Colonic mucosa (tissue), 4 donors: ENCODE measurements at regions not wholly inside any gene's neighbourhood (a gene's known extent, or its start where the extent isn't known, plus 50 kb on each side); places are given as distances from the start of the nearest gene placed in this dataset.

Source experiments
- DNase-seq: peaks from one replicate; pipeline ENCODE4 v3.0.0-alpha.2; 2020
- H3K27ac ChIP-seq: fragments of 200-600 bp; one replicate; pipeline ENCODE4 v1.8.0; 2021
- H3K27me3 ChIP-seq: fragments of 200-600 bp; one replicate; pipeline ENCODE4 v1.8.0; 2021
- H3K36me3 ChIP-seq: fragments of 200-600 bp; one replicate; pipeline ENCODE4 v1.8.0; 2021
- H3K4me1 ChIP-seq: fragments of 200-600 bp; one replicate; pipeline ENCODE4 v1.8.0; 2021; ENCODE audit warnings: mild to moderate bottlenecking
- H3K4me3 ChIP-seq: fragments of 200-600 bp; one replicate; pipeline ENCODE4 v1.8.0; 2021
- H3K9ac ChIP-seq, 2 donors: one replicate each; pipeline ENCODE4 v1.7.0; 2013; ENCODE audit warnings: control low read depth in 2 of 2, low read depth in 2 of 2, low read length in 2 of 2
- H3K9me3 ChIP-seq: fragments of 200-600 bp; one replicate; pipeline ENCODE4 v1.8.0; 2021
- intact Hi-C: fragments of 100-400 bp; cut with DNase I; formaldehyde crosslinking; loops from one replicate; pipeline ENCODE4 v1.14.1; 2022
- TF ChIP-seq, protein P1 (sequence below): fragments of 200-600 bp; IDR thresholded peaks from one replicate; pipeline ENCODE4 v1.8.0; 2022; ENCODE audit warnings: antibody characterized with exemption, mild to moderate bottlenecking
- donor health status: healthy.
- donor health status: DM: no; HTN: no; CAD: no.
- donor health status: DM: no; HTN: no; CAD: no.

DNA sequence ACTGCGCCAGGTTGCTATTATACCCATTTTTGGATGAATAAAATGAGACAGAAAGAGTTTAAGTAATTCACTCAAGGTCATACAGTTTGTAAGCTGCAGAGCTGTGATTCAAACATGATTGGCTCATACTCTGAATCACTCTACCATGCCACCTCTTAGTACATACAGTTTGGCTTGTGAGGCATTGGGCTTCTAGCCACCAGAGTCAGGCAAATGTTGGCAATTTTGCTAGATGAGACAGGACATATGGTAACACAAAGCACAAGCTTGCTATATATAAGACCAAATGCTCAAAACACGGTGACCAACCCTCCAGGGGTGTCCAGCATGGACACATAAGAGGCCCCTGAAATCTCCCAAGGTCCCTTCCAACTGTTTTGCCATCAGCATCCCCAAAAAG lies 236.0 kb upstream of the IRX5 start:
- no peaks in the 10 kb centered on the region for H3K27me3 ChIP-seq
- no peaks in the 10 kb centered on the region for H3K4me1 ChIP-seq
- intact Hi-C loops = no loop called here
- DNase-seq = no peak
- H3K4me3 ChIP-seq = no peak overlapping the region
- H3K36me3 ChIP-seq = no peaks in the 10 kb centered on the region
- no peak overlapping the region for H3K27ac ChIP-seq
- TF ChIP-seq, protein P1, sequence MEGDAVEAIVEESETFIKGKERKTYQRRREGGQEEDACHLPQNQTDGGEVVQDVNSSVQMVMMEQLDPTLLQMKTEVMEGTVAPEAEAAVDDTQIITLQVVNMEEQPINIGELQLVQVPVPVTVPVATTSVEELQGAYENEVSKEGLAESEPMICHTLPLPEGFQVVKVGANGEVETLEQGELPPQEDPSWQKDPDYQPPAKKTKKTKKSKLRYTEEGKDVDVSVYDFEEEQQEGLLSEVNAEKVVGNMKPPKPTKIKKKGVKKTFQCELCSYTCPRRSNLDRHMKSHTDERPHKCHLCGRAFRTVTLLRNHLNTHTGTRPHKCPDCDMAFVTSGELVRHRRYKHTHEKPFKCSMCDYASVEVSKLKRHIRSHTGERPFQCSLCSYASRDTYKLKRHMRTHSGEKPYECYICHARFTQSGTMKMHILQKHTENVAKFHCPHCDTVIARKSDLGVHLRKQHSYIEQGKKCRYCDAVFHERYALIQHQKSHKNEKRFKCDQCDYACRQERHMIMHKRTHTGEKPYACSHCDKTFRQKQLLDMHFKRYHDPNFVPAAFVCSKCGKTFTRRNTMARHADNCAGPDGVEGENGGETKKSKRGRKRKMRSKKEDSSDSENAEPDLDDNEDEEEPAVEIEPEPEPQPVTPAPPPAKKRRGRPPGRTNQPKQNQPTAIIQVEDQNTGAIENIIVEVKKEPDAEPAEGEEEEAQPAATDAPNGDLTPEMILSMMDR = no peak
- H3K9me3 ChIP-seq = no peaks in the 10 kb centered on the region
- no peak overlapping the region for H3K9ac ChIP-seq

- Histone ChIP-seq H3K27ac (no peak overlapping the region), H3K4me1 (no peaks in the 10 kb centered on the region), H3K36me3 (no peaks in the 10 kb centered on the region), H3K9me3 (no peaks in the 10 kb centered on the region), H3K27me3 (no peaks in the 10 kb centered on the region), H3K9ac (no peak overlapping the region), H3K4me3 (no peak overlapping the region)
- intact Hi-C loops = no loop called here
- TF ChIP-seq, protein P1 = no peak
- DNase-seq = no peak
Measured at GRCh38 chr16:54693864-54694263, 236.8 kb upstream of the IRX5 start.

DNA sequence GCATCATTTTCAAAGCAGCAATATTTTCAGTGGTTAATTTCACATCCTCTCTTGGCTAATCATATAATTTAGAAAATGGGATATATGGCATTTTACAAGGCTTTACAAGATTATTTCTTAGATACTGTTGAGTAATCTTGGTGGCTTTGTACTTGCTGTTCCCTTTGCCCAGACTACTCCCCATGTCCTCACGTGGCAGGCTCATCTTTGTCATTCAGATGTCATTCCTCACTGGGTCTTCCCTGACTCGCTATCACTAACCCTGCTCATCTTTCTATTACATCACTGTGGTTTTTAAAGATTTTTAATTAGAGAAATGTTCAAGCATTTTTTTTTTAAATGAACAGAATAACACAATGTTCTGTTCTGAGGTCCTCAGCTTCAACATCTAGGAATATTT lies 240.0 kb upstream of the IRX5 start:
- no peaks in the 10 kb centered on the region for H3K27me3 ChIP-seq
- intact Hi-C loops = no loop called here
- H3K4me3 ChIP-seq = no peak overlapping the region
- H3K9ac ChIP-seq = no peak overlapping the region
- DNase-seq = no peak
- no peak overlapping the region for H3K27ac ChIP-seq
- H3K9me3 ChIP-seq = no peaks in the 10 kb centered on the region
- no peaks in the 10 kb centered on the region for H3K36me3 ChIP-seq
- H3K4me1 ChIP-seq = no peaks in the 10 kb centered on the region
- TF ChIP-seq, protein P1 = no peak

GRCh38 chr16:54690306-54690705 lies 240.4 kb upstream of the IRX5 start:
- intact Hi-C loops = no loop called here
- TF ChIP-seq, protein P1 = no peak

GRCh38 chr16:54689072-54689865 lies 241.4 kb upstream of the IRX5 start:
- H3K36me3 ChIP-seq = no peaks in the 10 kb centered on the region
- no peaks in the 10 kb centered on the region for H3K9me3 ChIP-seq
- DNase-seq = no peak
- H3K9ac ChIP-seq = no peak overlapping the region
- no peak overlapping the region for H3K27ac ChIP-seq
- H3K27me3 ChIP-seq = no peaks in the 10 kb centered on the region
- H3K4me1 ChIP-seq = no peaks in the 10 kb centered on the region
- no peak overlapping the region for H3K4me3 ChIP-seq
- TF ChIP-seq, protein P1 = no peak
- intact Hi-C loops = no loop called here

More at GRCh38 chr16:54690306-54690705, 240.4 kb upstream of the IRX5 start:
- H3K27ac ChIP-seq = no peak overlapping the region
- H3K4me1 ChIP-seq = no peaks in the 10 kb centered on the region
- no peak overlapping the region for H3K4me3 ChIP-seq
- no peaks in the 10 kb centered on the region for H3K27me3 ChIP-seq
- no peak overlapping the region for H3K9ac ChIP-seq
- DNase-seq = no peak
- no peaks in the 10 kb centered on the region for H3K9me3 ChIP-seq
- H3K36me3 ChIP-seq = no peaks in the 10 kb centered on the region
